Keratinocyte (primary cell): ENCODE measurements at regions not wholly inside any gene's neighbourhood (a gene's known extent, or its start where the extent isn't known, plus 50 kb on each side); places are given as distances from the start of the nearest gene placed in this dataset.

Experiments
- DNase-seq: peaks from one replicate; pipeline ENCODE4 v3.0.0-alpha.2; 2011; ENCODE audit warnings: low read depth, missing footprints, low spot score
- FAIRE-seq: peaks from 2 replicates; lab custom pipeline; 2011; peaks lifted over from hg19 to GRCh38; lab: Jason Lieb, UNC
- H2AFZ ChIP-seq: 2 replicates; pipeline ENCODE4 v1.6.0; 2012; ENCODE audit warnings: low read length, control low read depth, inconsistent platforms; ENCODE audit not compliant: control insufficient read depth
- H3K27ac ChIP-seq: 2 replicates; pipeline ENCODE4 v1.5.1; 2011; ENCODE audit warnings: low read length; ENCODE audit not compliant: control insufficient read depth, insufficient read depth
- H3K27me3 ChIP-seq: 3 replicates; pipeline ENCODE4 v1.6.0; 2011; ENCODE audit warnings: low read length; ENCODE audit not compliant: control insufficient read depth, insufficient read depth; ENCODE audit errors: extremely low read depth
- H3K36me3 ChIP-seq, 2 experiments: 2 replicates in 1 of 2; 3 replicates in 1 of 2; pipeline ENCODE4 v1.5.1; 2011; ENCODE audit warnings: low read length in 2 of 2, mild to moderate bottlenecking in 1 of 2; ENCODE audit not compliant: control insufficient read depth in 2 of 2, insufficient read depth in 2 of 2; ENCODE audit errors: extremely low read depth in 1 of 2
- H3K4me1 ChIP-seq: 3 replicates; pipeline ENCODE4 v1.5.1; 2011; ENCODE audit warnings: low read length; ENCODE audit not compliant: control insufficient read depth, insufficient read depth; ENCODE audit errors: extremely low read depth
- H3K4me2 ChIP-seq: 3 replicates; pipeline ENCODE4 v1.6.0; 2011; ENCODE audit warnings: low read depth, low read length; ENCODE audit not compliant: control insufficient read depth, insufficient read depth; ENCODE audit errors: extremely low read depth
- H3K4me3 ChIP-seq, 3 experiments: fragments of 200-600 bp in 1 of 3; sonication (generic) in 1 of 3; 2 replicates in 2 of 3; 3 replicates in 1 of 3; pipeline ENCODE4 v1.5.1; 2011 to 2016; ENCODE audit warnings: low read length in 3 of 3, mild to moderate bottlenecking in 3 of 3, control low read depth in 2 of 3, inconsistent platforms in 1 of 3, low read depth in 1 of 3, mixed read lengths in 1 of 3, mixed run types in 1 of 3, moderate library complexity in 1 of 3; ENCODE audit not compliant: control insufficient read depth in 2 of 3, insufficient read depth in 2 of 3; ENCODE audit errors: extremely low read depth in 1 of 3
- H3K79me2 ChIP-seq: 2 replicates; pipeline ENCODE4 v1.6.0; 2012; ENCODE audit warnings: low read length; ENCODE audit not compliant: control insufficient read depth, insufficient read depth
- H3K9ac ChIP-seq: 3 replicates; pipeline ENCODE4 v1.6.0; 2011; ENCODE audit warnings: low read length; ENCODE audit not compliant: control insufficient read depth, insufficient read depth; ENCODE audit errors: extremely low read depth
- H3K9me1 ChIP-seq: 3 replicates; pipeline ENCODE4 v1.6.0; 2011; ENCODE audit warnings: low read length; ENCODE audit not compliant: control insufficient read depth, insufficient read depth; ENCODE audit errors: extremely low read depth
- H3K9me3 ChIP-seq: 2 replicates; pipeline ENCODE4 v1.5.1; 2012; ENCODE audit warnings: low read depth, low read length; ENCODE audit not compliant: control insufficient read depth
- H4K20me1 ChIP-seq: 3 replicates; pipeline ENCODE4 v1.6.0; 2011; ENCODE audit warnings: low read length; ENCODE audit not compliant: control insufficient read depth, insufficient read depth; ENCODE audit errors: extremely low read depth
- CTCF ChIP-seq, 3 experiments: IDR thresholded peaks in 1 of 3; conservative IDR thresholded peaks in 1 of 3; optimal IDR thresholded peaks in 1 of 3; 2 replicates in 2 of 3; 3 replicates in 1 of 3; pipeline versions ENCODE3 to v1.5.1; 2011; ENCODE audit warnings: low read length in 3 of 3, mild to moderate bottlenecking in 3 of 3, moderate library complexity in 2 of 3, control low read depth in 1 of 3, inconsistent platforms in 1 of 3; ENCODE audit not compliant: insufficient read depth in 2 of 3; ENCODE audit errors: extremely low read depth in 1 of 3
- EZH2 ChIP-seq: IDR thresholded peaks from one replicate; pipeline ENCODE4 v1.6.1; 2012; ENCODE audit warnings: inconsistent platforms, mild to moderate bottlenecking, low read length, moderate library complexity
- dilution Hi-C: fragments of 300-500 bp; cut with MboI; formaldehyde crosslinking; loops from one replicate; pipeline ENCODE4 v1.7.0; 2020; ENCODE audit warnings: low sequenced_read_pairs; ENCODE audit not compliant: extremely low pct_ligation_motif_present

DNA sequence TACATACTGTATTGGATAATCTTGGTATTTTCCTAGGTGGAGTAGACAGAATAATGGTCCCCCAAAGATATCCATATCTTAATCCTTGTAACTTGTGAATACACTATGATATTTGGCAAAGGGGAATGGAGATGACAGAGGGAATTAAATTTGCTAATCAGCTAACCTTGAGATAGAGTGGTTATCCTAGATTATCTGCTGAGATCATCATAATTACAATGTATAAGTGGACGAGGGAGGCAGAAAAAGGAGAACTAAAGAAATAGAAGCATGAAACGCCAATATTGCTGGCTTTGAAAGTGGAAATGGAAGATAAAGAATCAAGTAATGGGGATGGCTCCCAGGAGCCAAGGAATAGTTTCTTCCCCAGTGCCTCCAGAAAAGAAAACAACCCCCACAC, 398.7 kb downstream of the NOVA1 start:
- Histone ChIP-seq H3K9me3 (no peaks in the 10 kb centered on the region), H3K9me1 (no peaks in the 10 kb centered on the region), H3K79me2 (no peaks in the 10 kb centered on the region), H2AFZ (no peak overlapping the region), H3K4me2 (no peak overlapping the region), H3K36me3 (no peaks in the 10 kb centered on the region), H3K9ac (no peak overlapping the region), H3K4me3 (no peak overlapping the region), H3K27ac (no peak overlapping the region), H3K27me3 (no peaks in the 10 kb centered on the region), H3K4me1 (no peaks in the 10 kb centered on the region), H4K20me1 (no peaks in the 10 kb centered on the region)
- dilution Hi-C loops: no loop called here
- TF ChIP-seq EZH2 (no peak), CTCF (optimal IDR thresholded peaks at IDR 0.05 in 1 of 3, IDR thresholded peaks at IDR 0.05 in 1 of 3, conservative IDR thresholded peaks at IDR 0.05 in 1 of 3; ENCODE audit: extremely low read depth in 1 of 3, insufficient read depth in 2 of 3, low read length in 3 of 3) (no peak)
- FAIRE-seq: no peak
- no peak for DNase-seq

DNA sequence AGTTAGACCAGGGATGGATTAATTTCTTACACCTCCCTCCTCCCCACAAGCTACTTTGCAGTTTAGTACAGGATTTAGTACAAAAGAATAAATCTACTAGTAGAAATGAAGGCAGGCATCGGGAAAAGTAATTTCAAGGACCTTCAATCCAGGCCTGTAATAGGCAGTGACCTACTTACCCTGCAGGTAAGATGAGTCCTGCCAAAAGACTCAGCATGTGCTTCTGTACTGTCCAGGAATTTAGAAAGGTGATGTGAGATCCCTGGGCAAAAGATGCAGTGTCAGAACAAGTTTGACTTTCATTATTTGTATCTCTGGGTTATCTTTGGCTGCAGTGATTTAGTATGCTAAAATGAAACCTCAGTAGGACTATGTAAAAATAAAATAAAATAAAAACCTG, 403.0 kb downstream of the NOVA1 start:
- Histone ChIP-seq H3K27me3 (no peaks in the 10 kb centered on the region), H3K4me1 (no peaks in the 10 kb centered on the region), H3K9me3 (no peaks in the 10 kb centered on the region), H3K9me1 (no peaks in the 10 kb centered on the region), H3K9ac (no peak overlapping the region), H4K20me1 (no peaks in the 10 kb centered on the region), H3K27ac (no peak overlapping the region), H3K4me3 (no peak overlapping the region), H3K4me2 (no peak overlapping the region), H3K36me3 (no peaks in the 10 kb centered on the region), H3K79me2 (no peaks in the 10 kb centered on the region), H2AFZ (no peak overlapping the region)
- dilution Hi-C loops: no loop called here
- DNase-seq (no peak), FAIRE-seq (no peak)
- TF ChIP-seq CTCF (optimal IDR thresholded peaks at IDR 0.05 in 1 of 3, IDR thresholded peaks at IDR 0.05 in 1 of 3, conservative IDR thresholded peaks at IDR 0.05 in 1 of 3; ENCODE audit: extremely low read depth in 1 of 3, insufficient read depth in 2 of 3, low read length in 3 of 3) (no peak), EZH2 (no peak)
